ENCODE measurements at regions not wholly inside any gene's neighbourhood (a gene's known extent, or its start where the extent isn't known, plus 50 kb on each side); places are given as distances from the start of the nearest gene placed in this dataset.

- Histone ChIP-seq H3K4me3 (ENCODE audit: insufficient read depth, low read length, poor library complexity, severe bottlenecking) (no peak overlapping the region), H3F3A (ENCODE audit: insufficient read depth) (no peaks in the 10 kb centered on the region), H3K27me3 (ENCODE audit: low read length) (no peaks in the 10 kb centered on the region), H4K20me1 (ENCODE audit: low read depth, low read length) (no peaks in the 10 kb centered on the region), H3K36me3 (ENCODE audit: low read length) (no peaks in the 10 kb centered on the region), H3K9me2 (replicated peaks; ENCODE audit: insufficient read depth, low read length) (no peaks in the 10 kb centered on the region), H3K9me3 (ENCODE audit: insufficient read depth, low read length) (no peaks in the 10 kb centered on the region), H2AFZ (ENCODE audit: low read depth, low read length, severe bottlenecking) (no peak overlapping the region), H3K27ac (ENCODE audit: low read depth, low read length) (no peak overlapping the region), H3K4me2 (ENCODE audit: low read depth, low read length, poor library complexity, severe bottlenecking) (no peak overlapping the region), H3K9ac (ENCODE audit: low read length) (no peak overlapping the region), H3K79me2 (ENCODE audit: insufficient read depth, low read length) (no peaks in the 10 kb centered on the region)
- TF ChIP-seq CTCF (IDR thresholded peaks at IDR 0.05; ENCODE audit: insufficient read depth, low read length, poor library complexity, severe bottlenecking) (no peak), EZH2phosphoT487 (conservative IDR thresholded peaks at IDR 0.05; ENCODE audit: low read length) (no peak)
These were observed 387.0 kb downstream of the SHANK2 start for GRCh38 chr11:70865356-70865755.

- H3K36me3 ChIP-seq (ENCODE audit: low read length) = no peaks in the 10 kb centered on the region
- TF ChIP-seq EZH2phosphoT487 (conservative IDR thresholded peaks at IDR 0.05; ENCODE audit: low read length) (no peak), CTCF (IDR thresholded peaks at IDR 0.05; ENCODE audit: insufficient read depth, low read length, poor library complexity, severe bottlenecking) (no peak)
- H3F3A ChIP-seq (ENCODE audit: insufficient read depth) = no peaks in the 10 kb centered on the region
- no peak overlapping the region for H3K4me3 ChIP-seq (ENCODE audit: insufficient read depth, low read length, poor library complexity, severe bottlenecking)
- no peak overlapping the region for H2AFZ ChIP-seq (ENCODE audit: low read depth, low read length, severe bottlenecking)
- H3K27me3 ChIP-seq (ENCODE audit: low read length) = no peaks in the 10 kb centered on the region
- no peak overlapping the region for H3K4me2 ChIP-seq (ENCODE audit: low read depth, low read length, poor library complexity, severe bottlenecking)
- H3K79me2 ChIP-seq (ENCODE audit: insufficient read depth, low read length) = no peaks in the 10 kb centered on the region
- H3K9me2 ChIP-seq (replicated peaks; ENCODE audit: insufficient read depth, low read length) = no peaks in the 10 kb centered on the region
- no peaks in the 10 kb centered on the region for H3K9me3 ChIP-seq (ENCODE audit: insufficient read depth, low read length)
- no peaks in the 10 kb centered on the region for H4K20me1 ChIP-seq (ENCODE audit: low read depth, low read length)
- H3K9ac ChIP-seq (ENCODE audit: low read length) = no peak overlapping the region
- H3K27ac ChIP-seq (ENCODE audit: low read depth, low read length) = no peak overlapping the region
These were observed 385.5 kb downstream of the SHANK2 start for GRCh38 chr11:70866834-70867233.

GRCh38 chr11:70867281-70868047 is 384.9 kb downstream of the SHANK2 start:
- Histone ChIP-seq H3K79me2 (ENCODE audit: insufficient read depth, low read length) (no peaks in the 10 kb centered on the region), H4K20me1 (ENCODE audit: low read depth, low read length) (no peaks in the 10 kb centered on the region), H3K27ac (ENCODE audit: low read depth, low read length) (no peak overlapping the region), H3K9ac (ENCODE audit: low read length) (no peak overlapping the region), H2AFZ (ENCODE audit: low read depth, low read length, severe bottlenecking) (no peak overlapping the region), H3F3A (ENCODE audit: insufficient read depth) (no peaks in the 10 kb centered on the region), H3K9me3 (ENCODE audit: insufficient read depth, low read length) (no peaks in the 10 kb centered on the region), H3K9me2 (replicated peaks; ENCODE audit: insufficient read depth, low read length) (no peaks in the 10 kb centered on the region), H3K4me2 (ENCODE audit: low read depth, low read length, poor library complexity, severe bottlenecking) (no peak overlapping the region), H3K36me3 (ENCODE audit: low read length) (no peaks in the 10 kb centered on the region), H3K4me3 (ENCODE audit: insufficient read depth, low read length, poor library complexity, severe bottlenecking) (no peak overlapping the region), H3K27me3 (ENCODE audit: low read length) (no peaks in the 10 kb centered on the region)
- TF ChIP-seq EZH2phosphoT487 (conservative IDR thresholded peaks at IDR 0.05; ENCODE audit: low read length) (no peak), CTCF (IDR thresholded peaks at IDR 0.05; ENCODE audit: insufficient read depth, low read length, poor library complexity, severe bottlenecking) (no peak)
